AG04450 (cell line): ENCODE measurements at regions not wholly inside any gene's neighbourhood (a gene's known extent, or its start where the extent isn't known, plus 50 kb on each side); places are given as distances from the start of the nearest gene placed in this dataset.

Experiments used
- CTCF ChIA-PET: fragments of 300-600, 350-600 bp; formaldehyde crosslinking; extraction: SDS; loops from one replicate; lab custom pipeline; 2022; ENCODE audit warnings: antibody characterized with exemption, inconsistent platforms; lab: Charles Lee
- POLR2A ChIA-PET: fragments of 350-600 bp; formaldehyde crosslinking; extraction: SDS; loops from one replicate; lab custom pipeline; 2021; ENCODE audit warnings: antibody characterized with exemption, inconsistent platforms; lab: Yijun Ruan, JAX
- DNase-seq: peaks from one replicate; pipeline ENCODE4 v3.0.0-alpha.2; 2011; ENCODE audit warnings: low read depth, low spot score
- H3K27ac ChIP-seq: one replicate; pipeline ENCODE4 v1.5.1; 2012; ENCODE audit warnings: low read depth, low read length, control low read depth
- H3K27me3 ChIP-seq: one replicate; pipeline ENCODE4 v1.6.0; 2012; ENCODE audit warnings: low read length; ENCODE audit not compliant: control insufficient read depth, insufficient read depth
- H3K4me3 ChIP-seq: 2 replicates; pipeline ENCODE4 v1.5.1; 2011; ENCODE audit warnings: mild to moderate bottlenecking, low read depth, low read length, control low read depth
- H3K9me3 ChIP-seq: 2 replicates; pipeline ENCODE4 v1.5.1; 2012; ENCODE audit warnings: low read length; ENCODE audit not compliant: control insufficient read depth, insufficient read depth
- TF ChIP-seq, protein P1 (sequence below): IDR thresholded peaks from 2 replicates; pipeline ENCODE4 v1.5.1; 2011; ENCODE audit warnings: low read depth, low read length, control low read depth, inconsistent platforms

DNA sequence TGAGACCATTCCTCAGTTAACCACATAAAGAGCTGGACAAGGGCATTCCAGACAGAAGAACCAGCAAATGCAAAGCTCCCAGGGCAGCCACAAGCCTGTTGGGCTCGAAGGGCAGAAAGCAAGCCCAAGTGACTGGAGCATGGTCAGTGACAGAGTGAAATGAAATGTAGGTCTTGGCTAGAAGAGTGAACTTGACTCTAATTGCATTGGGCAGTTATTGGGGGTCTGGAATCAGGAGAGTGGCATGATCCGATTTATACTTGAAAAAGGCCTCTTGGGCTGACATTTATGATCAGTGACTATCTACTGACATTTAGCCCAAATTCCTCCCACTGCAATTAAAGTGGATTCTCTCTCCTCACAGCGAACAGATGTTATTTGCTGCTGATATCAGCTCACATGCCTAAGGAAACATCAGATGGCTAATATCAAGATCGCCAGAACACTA lies 152.5 kb upstream of the KLF7 start:
- H3K4me3 ChIP-seq, result no peak overlapping the region
- TF ChIP-seq, protein P1, sequence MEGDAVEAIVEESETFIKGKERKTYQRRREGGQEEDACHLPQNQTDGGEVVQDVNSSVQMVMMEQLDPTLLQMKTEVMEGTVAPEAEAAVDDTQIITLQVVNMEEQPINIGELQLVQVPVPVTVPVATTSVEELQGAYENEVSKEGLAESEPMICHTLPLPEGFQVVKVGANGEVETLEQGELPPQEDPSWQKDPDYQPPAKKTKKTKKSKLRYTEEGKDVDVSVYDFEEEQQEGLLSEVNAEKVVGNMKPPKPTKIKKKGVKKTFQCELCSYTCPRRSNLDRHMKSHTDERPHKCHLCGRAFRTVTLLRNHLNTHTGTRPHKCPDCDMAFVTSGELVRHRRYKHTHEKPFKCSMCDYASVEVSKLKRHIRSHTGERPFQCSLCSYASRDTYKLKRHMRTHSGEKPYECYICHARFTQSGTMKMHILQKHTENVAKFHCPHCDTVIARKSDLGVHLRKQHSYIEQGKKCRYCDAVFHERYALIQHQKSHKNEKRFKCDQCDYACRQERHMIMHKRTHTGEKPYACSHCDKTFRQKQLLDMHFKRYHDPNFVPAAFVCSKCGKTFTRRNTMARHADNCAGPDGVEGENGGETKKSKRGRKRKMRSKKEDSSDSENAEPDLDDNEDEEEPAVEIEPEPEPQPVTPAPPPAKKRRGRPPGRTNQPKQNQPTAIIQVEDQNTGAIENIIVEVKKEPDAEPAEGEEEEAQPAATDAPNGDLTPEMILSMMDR, result no peak
- H3K9me3 ChIP-seq, result no peaks in the 10 kb centered on the region
- H3K27me3 ChIP-seq, result no peaks in the 10 kb centered on the region
- ChIA-PET POLR2A (no interaction called here), CTCF (no interaction called here)
- no peak overlapping the region for H3K27ac ChIP-seq
- no peak for DNase-seq

DNA sequence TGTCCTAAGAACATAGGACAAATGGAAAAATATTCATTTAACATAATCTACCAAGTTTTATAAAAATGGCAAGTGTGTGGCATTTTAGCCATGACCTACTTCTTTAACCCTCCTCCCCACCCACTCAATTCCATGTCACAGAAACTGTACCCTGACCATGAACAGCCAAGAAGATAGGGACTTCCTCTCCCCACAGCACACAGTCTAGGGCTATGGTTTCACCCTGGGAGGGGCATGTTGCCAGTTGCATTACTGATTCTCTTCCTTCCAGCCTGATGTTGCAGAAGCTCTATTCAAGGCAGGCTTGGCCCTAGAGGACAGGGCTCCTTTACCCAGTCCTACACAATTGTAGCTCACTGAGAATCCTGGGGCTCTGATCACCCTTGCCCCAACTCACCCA lies 153.6 kb upstream of the KLF7 start:
- CTCF ChIA-PET, result interaction anchor here (1.6 kb wide), 1 partner anchor 9 kb away, joined by 3 read pairs; no protein-coding TSS in a partner anchor
- POLR2A ChIA-PET, result no interaction called here
- Histone ChIP-seq H3K27ac (no peak overlapping the region), H3K9me3 (no peaks in the 10 kb centered on the region), H3K27me3 (no peaks in the 10 kb centered on the region), H3K4me3 (no peak overlapping the region)
- TF ChIP-seq, protein P1, result no peak
- DNase-seq, result no peak

DNA sequence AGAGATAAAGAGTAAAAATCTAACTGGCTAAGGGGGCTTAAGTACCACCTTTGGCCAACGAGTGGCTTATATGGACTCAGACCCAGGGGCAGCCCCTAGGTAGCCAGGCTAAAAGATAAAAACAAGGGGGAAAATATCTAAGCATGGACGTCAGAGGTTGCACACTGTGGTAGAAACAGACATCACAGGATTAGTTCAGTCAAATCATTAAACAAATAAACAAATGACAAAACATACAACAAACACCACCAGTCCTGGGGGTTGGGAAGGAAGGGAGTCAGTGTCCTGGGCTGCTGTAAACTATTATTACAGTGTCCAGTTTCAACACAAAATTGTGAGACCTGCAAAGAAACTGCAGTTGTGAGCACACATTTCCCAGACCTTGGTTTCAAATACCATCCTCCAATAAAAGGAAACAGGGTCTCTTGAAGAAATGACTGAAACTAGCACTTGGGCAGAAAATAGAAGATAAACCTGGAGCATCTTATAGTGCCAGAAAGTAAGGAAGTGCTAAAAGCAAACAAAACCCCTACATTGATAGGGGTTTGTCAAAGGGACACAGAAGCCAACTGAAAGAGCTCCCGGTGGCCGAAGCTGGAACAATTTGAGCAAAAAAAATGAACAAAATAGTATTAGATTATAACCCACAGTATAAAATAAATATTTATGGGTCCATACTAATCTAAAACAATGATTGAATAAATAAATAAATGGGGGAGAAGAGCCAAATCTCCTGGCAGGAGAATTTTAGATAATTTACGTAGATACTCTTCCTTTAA lies 154.8 kb upstream of the KLF7 start:
- H3K27me3 ChIP-seq, result no peaks in the 10 kb centered on the region
- POLR2A ChIA-PET, result no interaction called here
- no peak overlapping the region for H3K4me3 ChIP-seq
- CTCF ChIA-PET, result interaction anchor here (1.6 kb wide), 1 partner anchor 10 kb away, joined by 3 read pairs; no protein-coding TSS in a partner anchor
- no peak overlapping the region for H3K27ac ChIP-seq
- no peaks in the 10 kb centered on the region for H3K9me3 ChIP-seq
- no peak for DNase-seq
- TF ChIP-seq, protein P1, result peak; percentile 24; the same call in 1 of the 2 replicates

DNA sequence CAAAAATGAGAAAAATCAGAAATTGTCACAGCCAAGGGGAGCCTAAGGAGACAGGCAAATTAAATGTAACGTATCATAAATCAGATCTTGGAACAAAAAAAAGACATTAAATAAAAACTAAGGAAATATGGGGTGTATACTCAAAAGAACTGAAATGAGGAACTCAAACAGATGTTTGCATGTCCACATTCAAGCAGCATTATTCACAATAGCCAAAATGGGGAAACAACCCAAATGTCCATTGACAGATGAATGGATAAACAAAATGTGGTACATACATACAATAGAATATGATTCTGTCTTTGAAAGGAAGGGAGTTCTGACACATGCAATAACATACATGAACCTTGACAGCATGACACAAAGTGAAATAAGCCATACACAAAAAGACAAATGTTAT lies 155.8 kb upstream of the KLF7 start:
- ChIA-PET POLR2A (no interaction called here), CTCF (no interaction called here)
- H3K27ac ChIP-seq, result no peak overlapping the region
- no peaks in the 10 kb centered on the region for H3K27me3 ChIP-seq
- no peak for DNase-seq
- H3K4me3 ChIP-seq, result no peak overlapping the region
- TF ChIP-seq, protein P1, result no peak
- H3K9me3 ChIP-seq, result no peaks in the 10 kb centered on the region

DNA sequence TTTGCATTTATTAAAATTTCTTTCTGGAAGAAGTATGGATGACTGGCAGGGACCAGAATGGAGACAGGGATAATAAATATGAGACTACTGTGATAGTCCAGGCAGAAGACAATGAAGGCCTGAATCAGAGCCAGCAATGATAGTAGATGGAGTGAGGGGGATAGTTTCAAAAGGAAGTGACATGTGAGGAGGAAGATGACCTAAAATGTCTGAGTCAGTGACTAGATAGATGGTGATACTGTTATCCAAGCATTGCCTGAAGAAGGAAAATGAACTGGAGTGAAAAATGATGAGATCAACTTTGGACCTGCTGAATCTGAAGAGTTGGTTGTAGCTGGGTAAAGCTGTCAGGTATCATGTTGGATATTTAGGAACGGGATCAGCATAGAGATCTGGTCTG lies 158.3 kb upstream of the KLF7 start:
- DNase-seq, result no peak
- H3K27ac ChIP-seq, result no peak overlapping the region
- H3K4me3 ChIP-seq, result no peak overlapping the region
- H3K27me3 ChIP-seq, result no peaks in the 10 kb centered on the region
- H3K9me3 ChIP-seq, result no peaks in the 10 kb centered on the region
- POLR2A ChIA-PET, result interaction anchor here (0.7 kb wide), 1 partner anchor 63 kb away, joined by 8 read pairs; no protein-coding TSS in a partner anchor
- CTCF ChIA-PET, result no interaction called here
- TF ChIP-seq, protein P1, result no peak
